ENCODE measurements at regions not wholly inside any gene's neighbourhood (a gene's known extent, or its start where the extent isn't known, plus 50 kb on each side); places are given as distances from the start of the nearest gene placed in this dataset.
A peak's percentile ranks its signal among the peaks of the same experiment; 100 is the strongest.

DNA sequence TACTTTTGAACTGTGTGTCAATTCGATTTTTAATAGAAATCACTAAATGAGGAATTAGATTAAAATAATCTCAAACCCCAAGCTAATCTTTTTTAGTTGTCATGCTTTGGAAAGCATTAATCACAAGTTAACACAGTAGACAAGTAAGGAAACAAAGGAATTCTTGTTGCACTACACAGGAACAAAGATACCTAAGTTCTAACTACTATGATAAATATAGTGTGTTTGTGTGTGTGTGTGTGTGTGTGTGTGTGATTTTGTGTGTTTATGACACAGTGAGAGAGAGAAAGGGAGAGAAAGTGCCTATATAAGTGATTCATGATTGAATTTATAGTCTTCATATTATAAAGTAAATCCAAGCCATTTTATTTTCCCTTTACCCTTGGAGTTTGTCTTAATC lies 931.4 kb downstream of the PCDH7 start:
- H3K27ac ChIP-seq = no peak overlapping the region

DNA sequence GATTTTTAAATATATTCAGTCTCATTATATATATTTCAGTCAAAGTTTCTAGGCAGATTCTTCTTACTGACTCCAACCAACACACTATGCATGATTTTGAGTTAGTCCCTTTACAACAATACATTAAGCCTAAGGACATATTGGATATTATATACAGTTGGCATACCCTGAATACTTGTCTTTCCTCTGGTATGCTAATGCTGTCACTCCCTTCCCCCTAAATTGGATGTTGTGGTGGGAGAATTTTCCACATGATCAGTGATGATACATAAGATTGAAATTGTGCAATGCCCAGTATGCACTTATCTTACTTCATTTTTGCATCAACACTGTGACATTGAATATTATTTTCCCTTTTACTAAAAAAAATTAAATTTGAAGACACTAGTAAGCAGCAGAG lies 935.2 kb downstream of the PCDH7 start:
- TF ChIP-seq ZFX (IDR thresholded peaks at IDR 0.05; ENCODE audit: borderline replicate concordance) = no peak
- TF ChIP-seq, protein P1, sequence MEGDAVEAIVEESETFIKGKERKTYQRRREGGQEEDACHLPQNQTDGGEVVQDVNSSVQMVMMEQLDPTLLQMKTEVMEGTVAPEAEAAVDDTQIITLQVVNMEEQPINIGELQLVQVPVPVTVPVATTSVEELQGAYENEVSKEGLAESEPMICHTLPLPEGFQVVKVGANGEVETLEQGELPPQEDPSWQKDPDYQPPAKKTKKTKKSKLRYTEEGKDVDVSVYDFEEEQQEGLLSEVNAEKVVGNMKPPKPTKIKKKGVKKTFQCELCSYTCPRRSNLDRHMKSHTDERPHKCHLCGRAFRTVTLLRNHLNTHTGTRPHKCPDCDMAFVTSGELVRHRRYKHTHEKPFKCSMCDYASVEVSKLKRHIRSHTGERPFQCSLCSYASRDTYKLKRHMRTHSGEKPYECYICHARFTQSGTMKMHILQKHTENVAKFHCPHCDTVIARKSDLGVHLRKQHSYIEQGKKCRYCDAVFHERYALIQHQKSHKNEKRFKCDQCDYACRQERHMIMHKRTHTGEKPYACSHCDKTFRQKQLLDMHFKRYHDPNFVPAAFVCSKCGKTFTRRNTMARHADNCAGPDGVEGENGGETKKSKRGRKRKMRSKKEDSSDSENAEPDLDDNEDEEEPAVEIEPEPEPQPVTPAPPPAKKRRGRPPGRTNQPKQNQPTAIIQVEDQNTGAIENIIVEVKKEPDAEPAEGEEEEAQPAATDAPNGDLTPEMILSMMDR (IDR thresholded peaks at IDR 0.05) = no peak
- no peak overlapping the region for H3K27ac ChIP-seq

More for the DNA sequence above, 931.4 kb downstream of the PCDH7 start:
- TF ChIP-seq, protein P1 (IDR thresholded peaks at IDR 0.05) = no peak
- no peak for TF ChIP-seq ZFX (IDR thresholded peaks at IDR 0.05; ENCODE audit: borderline replicate concordance)

DNA sequence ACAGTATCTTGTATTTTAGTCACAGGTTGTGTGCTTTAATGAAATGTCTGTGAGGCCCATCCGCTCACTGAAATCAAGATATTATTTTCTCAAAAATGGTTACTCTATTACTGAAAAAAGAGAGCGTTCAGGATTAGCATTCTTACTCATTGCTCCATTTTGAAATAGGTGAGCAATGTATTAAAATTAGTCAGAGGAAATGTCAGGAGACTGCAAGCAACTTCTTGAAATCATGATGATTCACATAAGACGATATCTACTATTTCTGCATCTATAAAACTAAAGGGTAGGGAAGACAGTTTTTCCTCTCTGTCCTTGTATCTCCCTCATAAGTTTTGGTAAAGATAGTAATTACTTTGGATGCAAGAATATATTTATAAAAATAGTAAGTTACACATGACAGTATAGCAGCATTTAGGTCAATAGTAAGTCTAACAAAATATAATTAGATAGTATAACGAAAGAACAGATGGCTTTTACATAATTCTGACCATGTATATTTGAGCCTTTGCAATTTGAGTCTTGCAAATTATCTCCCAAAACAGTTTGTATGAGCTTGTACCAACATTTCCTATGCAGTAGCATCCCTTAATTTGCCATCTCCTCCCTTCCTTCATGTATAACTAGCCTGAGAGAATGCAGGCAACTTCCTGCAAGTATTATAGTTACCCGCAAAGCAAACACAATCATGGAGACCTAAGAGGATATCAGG lies 937.8 kb downstream of the PCDH7 start:
- TF ChIP-seq, protein P1 (IDR thresholded peaks at IDR 0.05) = no peak
- no peak for TF ChIP-seq ZFX (IDR thresholded peaks at IDR 0.05; ENCODE audit: borderline replicate concordance)
- no peak overlapping the region for H3K27ac ChIP-seq

DNA sequence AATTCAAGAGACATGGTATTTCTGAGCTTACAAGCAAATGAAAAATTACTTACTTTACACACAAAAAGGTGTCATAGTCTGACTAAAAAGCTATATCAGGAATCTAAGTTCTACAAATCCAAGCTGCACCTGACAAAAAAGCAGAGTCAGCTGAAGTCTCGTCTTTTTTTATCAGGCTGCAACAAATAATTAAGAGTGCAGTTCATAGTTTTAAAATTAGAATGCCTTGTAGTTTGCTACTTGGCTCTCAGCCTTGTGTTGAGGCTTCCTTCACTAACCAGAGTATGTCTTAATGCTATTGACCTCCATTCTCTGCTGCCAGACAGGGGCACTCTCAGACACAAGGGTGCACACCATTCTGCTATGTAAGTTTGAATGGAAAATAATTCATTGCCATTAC lies 940.7 kb downstream of the PCDH7 start:
- TF ChIP-seq, protein P1 (IDR thresholded peaks at IDR 0.05) = no peak
- TF ChIP-seq ZFX (IDR thresholded peaks at IDR 0.05; ENCODE audit: borderline replicate concordance) = no peak
- H3K27ac ChIP-seq = no peak overlapping the region

DNA sequence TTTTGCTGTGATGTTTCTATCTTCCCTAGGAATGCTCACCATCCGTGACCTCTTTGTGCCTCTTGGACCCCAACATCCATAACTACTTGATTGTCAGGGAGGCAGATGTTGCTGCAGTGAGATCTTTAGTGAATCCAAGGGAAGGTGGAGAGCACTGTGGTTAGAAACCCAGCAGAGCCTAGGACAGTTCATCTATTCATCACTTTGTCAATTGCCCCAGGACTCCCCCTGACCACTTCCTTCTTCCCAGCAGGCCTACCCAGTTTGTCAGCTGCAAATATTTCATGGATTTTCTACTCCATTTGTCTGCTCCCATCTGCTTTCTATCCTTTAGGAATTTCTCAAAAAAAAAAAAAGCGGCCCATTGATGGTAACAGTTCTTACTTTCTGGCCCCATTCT lies 942.8 kb downstream of the PCDH7 start:
- H3K27ac ChIP-seq = no peak overlapping the region
- TF ChIP-seq, protein P1 (IDR thresholded peaks at IDR 0.05) = no peak
- no peak for TF ChIP-seq ZFX (IDR thresholded peaks at IDR 0.05; ENCODE audit: borderline replicate concordance)

DNA sequence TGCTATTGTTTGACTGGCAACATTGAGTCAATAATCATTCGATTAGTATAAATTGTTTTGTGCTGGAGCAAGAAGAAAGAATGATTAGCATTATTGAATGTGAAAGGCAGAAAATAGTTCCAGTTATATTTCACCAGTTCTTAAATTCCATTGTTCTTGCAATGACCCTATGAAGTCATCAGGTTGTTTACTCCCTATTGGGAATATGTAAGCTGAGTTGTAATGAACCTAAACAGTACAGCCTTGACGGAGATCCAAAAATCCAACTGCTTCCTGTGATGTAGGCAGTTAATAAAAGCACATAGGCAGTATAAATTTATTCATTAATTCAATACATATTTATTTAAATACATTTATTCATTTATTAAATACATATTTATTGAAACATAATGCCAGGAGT lies 947.5 kb downstream of the PCDH7 start:
- H3K27ac ChIP-seq = no peak overlapping the region
- TF ChIP-seq, protein P1 (IDR thresholded peaks at IDR 0.05) = no peak
- no peak for TF ChIP-seq ZFX (IDR thresholded peaks at IDR 0.05; ENCODE audit: borderline replicate concordance)

DNA sequence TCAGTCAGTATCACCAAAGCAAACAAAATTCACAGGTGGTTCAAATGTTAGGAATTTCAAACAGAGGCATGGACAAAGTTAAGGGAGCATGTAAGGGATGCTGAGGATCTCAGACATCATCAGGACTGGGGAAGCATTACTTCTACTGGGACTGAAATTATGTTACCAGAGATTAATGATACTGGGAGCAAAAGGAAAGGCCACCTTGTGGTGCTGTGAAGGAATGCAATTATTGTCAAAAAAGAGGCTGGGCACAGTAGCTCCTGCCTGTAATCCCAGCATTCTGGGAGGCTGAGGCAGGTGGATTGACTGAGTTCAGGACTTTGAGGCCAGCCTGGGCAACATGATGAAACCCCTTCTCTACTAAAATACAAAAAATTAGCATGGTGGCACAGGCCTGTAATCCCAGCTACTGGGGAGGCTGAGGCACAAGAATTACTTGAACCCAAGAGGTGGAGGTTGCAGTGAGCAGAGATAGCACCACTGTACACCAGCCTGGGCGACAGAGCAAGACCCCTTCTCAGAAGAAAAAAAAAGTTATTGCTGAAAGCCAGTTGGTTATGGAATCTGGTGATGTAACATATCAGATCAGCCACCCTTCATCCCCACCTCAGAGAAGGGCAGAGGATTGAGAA lies 954.3 kb downstream of the PCDH7 start:
- H3K27ac ChIP-seq = no peak overlapping the region
- TF ChIP-seq, protein P1 (IDR thresholded peaks at IDR 0.05) = peak; percentile 74
- TF ChIP-seq ZFX (IDR thresholded peaks at IDR 0.05; ENCODE audit: borderline replicate concordance) = no peak

Measured in 22Rv1 (cell line).